ENCODE measurements at regions not wholly inside any gene's neighbourhood (a gene's known extent, or its start where the extent isn't known, plus 50 kb on each side); places are given as distances from the start of the nearest gene placed in this dataset.
A peak's percentile ranks its signal among the peaks of the same experiment; 100 is the strongest.
"Not testable (repeated sequence)": the region's sequence is repeated elsewhere in the genome, so short reads cannot be mapped to it uniquely, and the experiment has no call there.

DNA sequence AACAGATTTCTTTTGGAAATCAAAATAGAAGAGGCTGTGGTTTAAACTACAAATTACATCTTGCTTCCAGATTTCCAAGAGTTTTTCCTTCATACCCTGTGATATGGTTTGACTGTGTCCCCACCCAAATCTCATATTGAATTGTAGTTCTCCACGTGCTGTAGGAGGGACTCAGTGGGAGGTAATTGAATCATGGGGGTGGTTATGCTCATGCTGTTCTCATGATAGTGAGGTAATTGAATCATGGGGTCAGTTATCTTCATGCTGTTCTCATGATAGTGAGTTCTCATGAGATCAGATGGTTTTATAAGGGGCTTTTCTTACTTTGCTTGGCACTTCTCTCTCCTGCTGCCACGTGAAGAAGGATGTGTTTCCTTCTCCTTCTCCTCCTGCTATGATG lies 687.0 kb upstream of the ZNF608 start:
- Histone ChIP-seq H3K27ac (ENCODE audit: low read length) (no peak overlapping the region), H3K4me1 (ENCODE audit: control insufficient read depth, insufficient read depth, low read length) (no peaks in the 10 kb centered on the region), H3K9me3 (replicated peaks; ENCODE audit: control insufficient read depth, low read depth, low read length) (peaks cover 2% of the 10 kb centered on the region), H3K4me3 (ENCODE audit: low read length) (no peak overlapping the region), H3K27me3 (ENCODE audit: control insufficient read depth, insufficient read depth, low read length) (no peaks in the 10 kb centered on the region), H3K36me3 (ENCODE audit: control insufficient read depth, insufficient read depth, low read length) (no peaks in the 10 kb centered on the region)
- WGBS (ENCODE audit: insufficient coverage), result no CpG with 5 or more reads among the region's 2 CpGs
- no peak for DNase-seq

DNA sequence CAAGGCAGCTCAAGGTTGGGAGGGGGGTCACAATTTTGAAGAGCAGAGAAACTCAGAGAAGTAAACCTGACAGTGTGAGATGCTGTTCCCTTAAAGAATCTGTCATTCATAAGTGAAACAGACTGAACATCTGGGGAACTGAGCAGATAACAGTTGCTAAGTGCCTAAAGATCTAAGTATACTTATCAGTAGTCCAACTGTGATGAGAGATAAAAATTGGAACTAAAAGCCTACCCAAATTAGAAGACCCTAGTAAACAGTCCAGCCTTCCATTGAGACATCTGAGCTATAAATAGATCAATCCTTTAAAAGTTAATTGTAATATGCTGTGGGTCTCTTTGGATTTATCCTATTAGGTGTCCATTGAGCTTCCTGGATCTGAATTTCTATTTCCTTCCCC lies 692.8 kb upstream of the ZNF608 start:
- no peak overlapping the region for H3K4me3 ChIP-seq (ENCODE audit: low read length)
- DNase-seq, result no peak
- H3K9me3 ChIP-seq (replicated peaks; ENCODE audit: control insufficient read depth, low read depth, low read length), result peaks cover 6% of the 10 kb centered on the region
- H3K27me3 ChIP-seq (ENCODE audit: control insufficient read depth, insufficient read depth, low read length), result no peaks in the 10 kb centered on the region
- H3K27ac ChIP-seq (ENCODE audit: low read length), result no peak overlapping the region
- no peaks in the 10 kb centered on the region for H3K36me3 ChIP-seq (ENCODE audit: control insufficient read depth, insufficient read depth, low read length)
- H3K4me1 ChIP-seq (ENCODE audit: control insufficient read depth, insufficient read depth, low read length), result no peaks in the 10 kb centered on the region

DNA sequence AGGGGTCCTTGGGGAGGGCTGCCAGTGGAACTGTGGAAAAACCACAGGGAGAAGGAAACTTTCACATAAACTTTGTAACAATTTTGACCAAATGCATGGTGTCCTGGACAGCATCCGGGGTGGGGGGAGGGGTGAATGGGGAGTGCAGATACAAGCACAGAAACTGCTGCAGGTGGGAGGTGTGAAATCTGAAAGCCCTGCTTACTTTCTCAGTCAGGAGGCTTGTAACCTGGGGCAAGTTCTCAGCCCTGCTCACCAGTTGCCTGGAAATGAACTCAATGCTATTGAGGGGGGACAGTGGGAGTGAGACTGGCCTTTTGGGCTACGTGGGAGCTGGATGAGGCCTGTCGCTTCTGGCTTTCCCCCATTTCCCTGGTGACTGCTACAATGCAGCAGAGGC lies 694.5 kb upstream of the ZNF608 start:
- Histone ChIP-seq H3K4me3 (ENCODE audit: low read length) (no peak overlapping the region), H3K9me3 (replicated peaks; ENCODE audit: control insufficient read depth, low read depth, low read length) (peaks cover 8% of the 10 kb centered on the region), H3K36me3 (ENCODE audit: control insufficient read depth, insufficient read depth, low read length) (no peaks in the 10 kb centered on the region), H3K27ac (ENCODE audit: low read length) (no peak overlapping the region), H3K27me3 (ENCODE audit: control insufficient read depth, insufficient read depth, low read length) (no peaks in the 10 kb centered on the region), H3K4me1 (ENCODE audit: control insufficient read depth, insufficient read depth, low read length) (no peaks in the 10 kb centered on the region)
- 94% methylated on average over 3 of the region's 3 CpGs for WGBS (ENCODE audit: insufficient coverage)
- DNase-seq, result no peak

DNA sequence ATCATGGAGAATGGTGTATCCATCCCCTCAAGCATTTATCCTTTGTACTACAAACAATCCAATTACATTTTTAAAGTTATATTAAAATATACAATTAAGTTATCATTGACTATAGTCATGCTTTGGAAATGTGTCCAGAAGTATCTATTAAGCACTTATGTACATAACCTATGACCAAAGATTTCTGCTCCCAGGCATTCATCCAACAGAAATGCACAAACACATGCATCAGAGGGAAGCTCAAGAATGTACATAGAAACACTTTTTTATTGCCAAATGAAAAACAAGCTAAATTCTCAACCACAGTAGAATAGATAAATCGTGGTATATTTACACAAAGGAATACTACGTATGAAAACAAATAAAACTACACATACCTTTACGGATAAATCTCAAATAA lies 700.5 kb upstream of the ZNF608 start:
- Histone ChIP-seq H3K9me3 (replicated peaks; ENCODE audit: control insufficient read depth, low read depth, low read length) (peaks cover 4% of the 10 kb centered on the region), H3K36me3 (ENCODE audit: control insufficient read depth, insufficient read depth, low read length) (no peaks in the 10 kb centered on the region)
- no CpG with 5 or more reads among the region's 3 CpGs for WGBS (ENCODE audit: insufficient coverage)

DNA sequence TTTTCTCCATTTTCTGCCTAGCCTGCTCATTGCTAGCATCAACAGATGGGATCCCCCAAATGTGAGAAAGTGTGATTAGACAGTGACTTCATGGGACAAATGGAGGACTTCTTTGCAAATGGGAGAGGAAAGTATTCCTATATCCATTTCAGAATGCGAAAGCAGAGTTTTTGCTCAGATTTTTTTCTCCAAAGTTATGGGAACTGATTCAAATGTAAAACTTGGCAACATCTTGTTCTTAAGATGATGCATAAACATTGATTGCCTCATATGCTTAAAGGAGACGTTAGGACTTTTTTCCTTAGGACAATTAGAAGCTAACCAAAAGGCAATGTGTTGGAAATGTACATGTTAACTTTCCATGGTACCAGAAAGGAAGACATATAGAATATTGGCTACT lies 704.3 kb upstream of the ZNF608 start:
- Histone ChIP-seq H3K9me3 (replicated peaks; ENCODE audit: control insufficient read depth, low read depth, low read length) (no peaks in the 10 kb centered on the region), H3K27ac (ENCODE audit: low read length) (no peak overlapping the region), H3K4me1 (ENCODE audit: control insufficient read depth, insufficient read depth, low read length) (no peaks in the 10 kb centered on the region), H3K4me3 (ENCODE audit: low read length) (no peak overlapping the region), H3K27me3 (ENCODE audit: control insufficient read depth, insufficient read depth, low read length) (no peaks in the 10 kb centered on the region), H3K36me3 (ENCODE audit: control insufficient read depth, insufficient read depth, low read length) (no peaks in the 10 kb centered on the region)
- DNase-seq, result peak; percentile 92
- 67% methylated on average over 1 of the region's 2 CpGs for whole genome bisulfite sequencing (ENCODE audit: insufficient coverage)

More for the DNA sequence above, 700.5 kb upstream of the ZNF608 start:
- H3K4me3 ChIP-seq (ENCODE audit: low read length), result no peak overlapping the region
- H3K4me1 ChIP-seq (ENCODE audit: control insufficient read depth, insufficient read depth, low read length), result no peaks in the 10 kb centered on the region
- peak; percentile 63 for DNase-seq
- no peak overlapping the region for H3K27ac ChIP-seq (ENCODE audit: low read length)
- no peaks in the 10 kb centered on the region for H3K27me3 ChIP-seq (ENCODE audit: control insufficient read depth, insufficient read depth, low read length)

DNA sequence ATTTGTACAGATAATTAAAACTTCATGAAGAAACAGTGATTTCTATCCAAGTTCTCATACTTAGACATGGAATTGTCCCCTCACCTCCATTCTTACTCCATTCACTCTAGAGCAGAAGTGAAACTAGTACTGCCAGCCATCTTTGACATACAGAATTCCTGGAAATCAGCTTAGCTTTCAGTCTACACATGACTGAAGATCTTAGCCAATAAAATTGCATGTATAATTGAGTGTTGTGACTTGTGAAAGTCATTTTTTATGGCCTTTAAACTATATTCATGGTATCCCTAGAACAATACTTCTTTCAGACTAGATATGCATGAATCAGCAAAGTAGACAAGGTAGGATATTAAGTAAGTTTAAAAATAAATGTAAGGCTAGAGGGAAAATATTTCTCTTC lies 705.2 kb upstream of the ZNF608 start:
- H3K27ac ChIP-seq (ENCODE audit: low read length), result no peak overlapping the region
- no peaks in the 10 kb centered on the region for H3K4me1 ChIP-seq (ENCODE audit: control insufficient read depth, insufficient read depth, low read length)
- H3K9me3 ChIP-seq (replicated peaks; ENCODE audit: control insufficient read depth, low read depth, low read length), result no peaks in the 10 kb centered on the region
- H3K36me3 ChIP-seq (ENCODE audit: control insufficient read depth, insufficient read depth, low read length), result no peaks in the 10 kb centered on the region
- no peak for DNase-seq
- no peaks in the 10 kb centered on the region for H3K27me3 ChIP-seq (ENCODE audit: control insufficient read depth, insufficient read depth, low read length)
- H3K4me3 ChIP-seq (ENCODE audit: low read length), result no peak overlapping the region

DNA sequence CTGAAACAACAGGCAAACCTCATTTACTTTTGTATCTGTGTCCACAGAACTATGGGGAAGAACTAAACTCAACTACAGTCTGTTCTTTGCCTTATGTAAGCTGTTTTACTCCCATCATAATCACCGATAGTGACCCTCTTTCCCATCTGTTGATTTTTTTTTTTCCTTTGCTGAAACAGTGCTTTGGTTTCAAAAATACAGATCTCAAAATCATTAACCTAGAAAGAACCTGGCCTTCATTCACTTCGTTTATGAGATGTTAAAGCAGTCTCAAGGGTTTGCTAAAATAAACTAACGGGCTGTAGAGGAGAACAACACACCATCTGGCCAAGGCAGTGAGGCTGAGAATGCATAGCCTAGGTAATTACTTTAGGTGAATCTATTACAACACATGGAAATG lies 706.6 kb upstream of the ZNF608 start:
- 47% methylated on average over 2 of the region's 3 CpGs for WGBS (ENCODE audit: insufficient coverage)
- Histone ChIP-seq H3K27ac (ENCODE audit: low read length) (no peak overlapping the region), H3K27me3 (ENCODE audit: control insufficient read depth, insufficient read depth, low read length) (no peaks in the 10 kb centered on the region), H3K9me3 (replicated peaks; ENCODE audit: control insufficient read depth, low read depth, low read length) (peaks cover 2% of the 10 kb centered on the region), H3K4me3 (ENCODE audit: low read length) (no peak overlapping the region), H3K4me1 (ENCODE audit: control insufficient read depth, insufficient read depth, low read length) (no peaks in the 10 kb centered on the region), H3K36me3 (ENCODE audit: control insufficient read depth, insufficient read depth, low read length) (no peaks in the 10 kb centered on the region)
- DNase-seq, result peak; percentile 50

DNA sequence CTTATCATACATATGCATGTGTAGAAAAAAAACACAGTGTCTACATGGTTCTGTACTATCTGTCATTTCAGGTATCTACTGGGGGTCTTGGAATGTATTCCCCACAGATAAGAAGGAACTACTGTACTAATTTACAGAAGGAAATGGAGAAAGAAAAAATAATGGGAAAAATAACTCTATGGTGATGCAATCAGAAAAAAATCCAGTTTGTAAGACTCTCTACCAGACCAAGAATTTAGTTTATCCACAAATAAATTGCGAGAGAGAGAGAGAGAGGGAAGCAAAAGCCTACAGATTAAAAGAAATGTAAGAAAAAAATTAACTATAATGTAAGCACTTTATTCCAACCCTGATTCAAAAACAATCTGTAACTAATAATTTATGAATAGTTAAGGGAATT lies 708.6 kb upstream of the ZNF608 start:
- WGBS (ENCODE audit: insufficient coverage), result no CpG with 5 or more reads among the region's 1 CpG
- Histone ChIP-seq H3K36me3 (ENCODE audit: control insufficient read depth, insufficient read depth, low read length) (no peaks in the 10 kb centered on the region), H3K27me3 (ENCODE audit: control insufficient read depth, insufficient read depth, low read length) (no peaks in the 10 kb centered on the region), H3K9me3 (replicated peaks; ENCODE audit: control insufficient read depth, low read depth, low read length) (peaks cover 2% of the 10 kb centered on the region), H3K4me3 (ENCODE audit: low read length) (no peak overlapping the region), H3K27ac (ENCODE audit: low read length) (no peak overlapping the region), H3K4me1 (ENCODE audit: control insufficient read depth, insufficient read depth, low read length) (no peaks in the 10 kb centered on the region)
- DNase-seq, result no peak

DNA sequence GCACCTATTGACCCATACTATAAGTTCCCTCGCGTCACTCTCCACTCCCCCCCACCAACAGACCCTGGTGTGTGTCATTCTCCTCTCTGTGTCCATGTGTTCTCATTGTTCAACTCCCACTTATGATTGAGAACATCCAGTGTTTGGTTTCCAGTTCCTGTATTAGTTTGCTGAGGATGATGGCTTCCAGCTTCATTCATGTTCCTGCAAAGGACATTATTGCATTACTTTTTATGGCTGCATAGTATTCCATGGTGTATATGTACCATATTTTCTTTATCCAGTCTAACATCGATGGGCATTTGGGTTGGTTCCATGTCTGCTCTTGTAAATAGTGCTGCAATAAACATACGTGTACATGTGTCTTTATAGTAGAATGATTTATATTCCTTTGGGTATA lies 709.6 kb upstream of the ZNF608 start:
- H3K4me1 ChIP-seq (ENCODE audit: control insufficient read depth, insufficient read depth, low read length); H3K27me3 ChIP-seq (ENCODE audit: control insufficient read depth, insufficient read depth, low read length); H3K9me3 ChIP-seq (replicated peaks; ENCODE audit: control insufficient read depth, low read depth, low read length); H3K4me3 ChIP-seq (ENCODE audit: low read length); H3K27ac ChIP-seq (ENCODE audit: low read length); H3K36me3 ChIP-seq (ENCODE audit: control insufficient read depth, insufficient read depth, low read length); DNase-seq: not testable (repeated sequence)
- no CpG with 5 or more reads among the region's 4 CpGs for WGBS (ENCODE audit: insufficient coverage)

DNA sequence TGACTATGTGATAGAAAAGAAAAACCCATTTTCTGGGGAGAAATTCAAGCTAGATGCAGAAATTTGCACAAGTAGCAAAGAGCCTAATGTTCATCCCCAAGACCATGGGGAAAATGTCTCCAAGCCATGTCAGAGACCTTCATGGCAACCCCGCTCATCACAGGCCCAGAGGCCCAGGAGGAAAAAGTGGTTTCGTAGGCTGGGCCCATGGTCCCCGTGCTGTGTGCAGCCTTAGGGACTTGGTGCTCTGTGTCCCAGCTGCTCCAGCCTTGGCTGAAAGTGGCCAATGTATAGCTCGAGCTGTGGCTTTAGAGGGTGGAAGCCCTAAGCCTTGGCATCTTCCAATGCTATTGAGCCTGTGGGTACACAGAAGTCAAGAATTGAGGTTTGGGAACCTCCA lies 711.2 kb upstream of the ZNF608 start:
- Histone ChIP-seq H3K9me3 (replicated peaks; ENCODE audit: control insufficient read depth, low read depth, low read length) (peaks cover 2% of the 10 kb centered on the region), H3K4me3 (ENCODE audit: low read length) (no peak overlapping the region), H3K27me3 (ENCODE audit: control insufficient read depth, insufficient read depth, low read length) (no peaks in the 10 kb centered on the region), H3K27ac (ENCODE audit: low read length) (no peak overlapping the region), H3K36me3 (ENCODE audit: control insufficient read depth, insufficient read depth, low read length) (no peaks in the 10 kb centered on the region), H3K4me1 (ENCODE audit: control insufficient read depth, insufficient read depth, low read length) (no peaks in the 10 kb centered on the region)
- 88% methylated on average over 4 of the region's 4 CpGs for WGBS (ENCODE audit: insufficient coverage)
- no peak for DNase-seq

DNA sequence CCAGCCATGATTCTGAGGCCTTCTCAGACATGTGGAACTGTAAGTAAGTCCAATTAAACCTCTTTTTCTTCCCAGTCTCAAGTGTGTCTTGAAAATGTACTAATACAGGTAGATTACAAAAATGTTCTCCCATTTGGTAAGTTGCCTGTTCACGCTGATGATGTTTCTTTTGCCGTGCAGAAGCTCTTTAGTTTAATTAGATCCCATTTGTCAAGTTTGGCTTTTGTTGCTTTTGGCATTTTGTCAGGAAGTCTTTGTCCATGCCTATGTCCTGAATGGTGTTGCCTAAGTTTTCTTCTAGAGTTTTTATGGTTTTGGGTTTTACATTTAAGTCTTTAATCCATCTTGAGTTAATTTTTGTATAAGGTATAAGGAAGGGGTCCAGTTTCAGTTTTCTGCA lies 712.5 kb upstream of the ZNF608 start:
- H3K9me3 ChIP-seq (replicated peaks; ENCODE audit: control insufficient read depth, low read depth, low read length); H3K4me3 ChIP-seq (ENCODE audit: low read length); H3K36me3 ChIP-seq (ENCODE audit: control insufficient read depth, insufficient read depth, low read length); H3K27me3 ChIP-seq (ENCODE audit: control insufficient read depth, insufficient read depth, low read length); H3K27ac ChIP-seq (ENCODE audit: low read length); H3K4me1 ChIP-seq (ENCODE audit: control insufficient read depth, insufficient read depth, low read length); DNase-seq: not testable (repeated sequence)
- WGBS (ENCODE audit: insufficient coverage), result 100% methylated on average over 2 of the region's 2 CpGs
